Lung microvascular endothelial cell (primary cell): ENCODE measurements at regions not wholly inside any gene's neighbourhood (a gene's known extent, or its start where the extent isn't known, plus 50 kb on each side); places are given as distances from the start of the nearest gene placed in this dataset.

Experiments
- DNase-seq, 2 donors: peaks; one replicate each; pipeline versions ENCODE4 v3.0.0 to v3.0.0-alpha.2; 2010; ENCODE audit warnings: low read depth in 2 of 2

GRCh38 chr4:81826817-81827424 is 355.2 kb upstream of the RASGEF1B start:
- no peak for DNase-seq

GRCh38 chr4:81826335-81826734 is 354.6 kb upstream of the RASGEF1B start:
- DNase-seq, result no peak

GRCh38 chr4:81818385-81818920 is 346.7 kb upstream of the RASGEF1B start:
- no peak for DNase-seq

- no peak for DNase-seq
Observed at GRCh38 chr4:81816031-81816761, 344.5 kb upstream of the RASGEF1B start.

- DNase-seq, result peak in 1 of 2 donors; percentile 3
Observed at GRCh38 chr4:81814987-81815541, 343.4 kb upstream of the RASGEF1B start.

GRCh38 chr4:81811562-81812293 is 340.0 kb upstream of the RASGEF1B start:
- no peak for DNase-seq

- DNase-seq, result no peak
Observed at GRCh38 chr4:81808011-81808672, 336.4 kb upstream of the RASGEF1B start.

- DNase-seq, result no peak
Observed at GRCh38 chr4:81807386-81807785, 335.7 kb upstream of the RASGEF1B start.

GRCh38 chr4:81806485-81806884 is 334.8 kb upstream of the RASGEF1B start:
- DNase-seq, result no peak

GRCh38 chr4:81804849-81805248 is 333.1 kb upstream of the RASGEF1B start:
- no peak for DNase-seq

- DNase-seq, result no peak
Observed at GRCh38 chr4:81802285-81802846, 330.7 kb upstream of the RASGEF1B start.

- no peak for DNase-seq
Observed at GRCh38 chr4:81799371-81799770, 327.7 kb upstream of the RASGEF1B start.

GRCh38 chr4:81796790-81797528 is 325.3 kb upstream of the RASGEF1B start:
- no peak for DNase-seq

GRCh38 chr4:81792521-81792920 is 320.8 kb upstream of the RASGEF1B start:
- no peak for DNase-seq

GRCh38 chr4:81790477-81790876 is 318.8 kb upstream of the RASGEF1B start:
- DNase-seq, result no peak

- no peak for DNase-seq
Observed at GRCh38 chr4:81789741-81790399, 318.2 kb upstream of the RASGEF1B start.

- DNase-seq, result no peak
Observed at GRCh38 chr4:81789158-81789557, 317.5 kb upstream of the RASGEF1B start.

GRCh38 chr4:81786766-81787165 is 315.1 kb upstream of the RASGEF1B start:
- DNase-seq, result no peak

- DNase-seq, result peak in 1 of 2 donors; percentile 3
Observed at GRCh38 chr4:81786063-81786763, 314.5 kb upstream of the RASGEF1B start.
